H9 (cell line): ENCODE measurements at regions not wholly inside any gene's neighbourhood (a gene's known extent, or its start where the extent isn't known, plus 50 kb on each side); places are given as distances from the start of the nearest gene placed in this dataset.

Source experiments
- DNase-seq: peaks from one replicate; pipeline ENCODE4 v3.0.0-alpha.2; 2017
- H2AFZ ChIP-seq: one replicate; pipeline ENCODE4 v1.6.1; 2013; ENCODE audit warnings: mild to moderate bottlenecking, low read length, control low read depth, moderate library complexity
- H2AK5ac ChIP-seq: 2 replicates; pipeline ENCODE4 v1.6.1; 2013; ENCODE audit warnings: low read length, control low read depth, mixed read lengths; ENCODE audit not compliant: insufficient read length
- H2BK120ac ChIP-seq: one replicate; pipeline ENCODE4 v1.6.1; 2013; ENCODE audit warnings: low read depth, mild to moderate bottlenecking, low read length, control low read depth, inconsistent platforms; ENCODE audit not compliant: poor library complexity, severe bottlenecking
- H2BK12ac ChIP-seq: 2 replicates; pipeline ENCODE4 v1.6.1; 2013; ENCODE audit warnings: low read length, control low read depth, mixed read lengths, low read depth; ENCODE audit not compliant: insufficient read length
- H2BK15ac ChIP-seq: 2 replicates; pipeline ENCODE4 v1.6.1; 2013; ENCODE audit warnings: low read depth, low read length, control low read depth
- H2BK20ac ChIP-seq: one replicate; pipeline ENCODE4 v1.6.1; 2013; ENCODE audit warnings: low read depth, mild to moderate bottlenecking, low read length, control low read depth, inconsistent platforms; ENCODE audit not compliant: poor library complexity, severe bottlenecking
- H2BK5ac ChIP-seq: 2 replicates; pipeline ENCODE4 v1.6.1; 2013; ENCODE audit warnings: low read length, control low read depth, mixed read lengths; ENCODE audit not compliant: insufficient read length
- H3K14ac ChIP-seq: 2 replicates; pipeline ENCODE4 v1.6.1; 2013; ENCODE audit warnings: low read length, control low read depth; ENCODE audit not compliant: insufficient read depth
- H3K18ac ChIP-seq: 2 replicates; pipeline ENCODE4 v1.6.1; 2013; ENCODE audit warnings: low read depth, mild to moderate bottlenecking, mixed read lengths, low read length, control low read depth; ENCODE audit not compliant: insufficient read length
- H3K23ac ChIP-seq: 2 replicates; pipeline ENCODE4 v1.6.1; 2013; ENCODE audit warnings: low read length, control low read depth, mixed read lengths, low read depth; ENCODE audit not compliant: insufficient read length
- H3K23me2 ChIP-seq: 2 replicates; pipeline ENCODE4 v1.6.1; 2013; ENCODE audit warnings: low read depth, mild to moderate bottlenecking, mixed read lengths, low read length, control low read depth; ENCODE audit not compliant: insufficient read length, poor library complexity, severe bottlenecking
- H3K27ac ChIP-seq: 2 replicates; pipeline ENCODE4 v1.5.1; 2013; ENCODE audit warnings: low read length, control low read depth, mixed read lengths, low read depth; ENCODE audit not compliant: insufficient read length
- H3K27me3 ChIP-seq: 2 replicates; pipeline ENCODE4 v1.6.1; 2013; ENCODE audit warnings: low read length, control low read depth, inconsistent platforms; ENCODE audit not compliant: insufficient read depth
- H3K4ac ChIP-seq: 2 replicates; pipeline ENCODE4 v1.6.1; 2013; ENCODE audit warnings: low read depth, mild to moderate bottlenecking, control low read depth, inconsistent platforms, low read length, moderate library complexity
- H3K4me1 ChIP-seq: 2 replicates; pipeline ENCODE4 v1.6.1; 2013; ENCODE audit warnings: low read length, control low read depth, inconsistent platforms; ENCODE audit not compliant: insufficient read depth
- H3K4me2 ChIP-seq: 2 replicates; pipeline ENCODE4 v1.6.1; 2013; ENCODE audit warnings: low read length, control low read depth, mixed read lengths; ENCODE audit not compliant: insufficient read length, insufficient read depth
- H3K56ac ChIP-seq: 2 replicates; pipeline ENCODE4 v1.6.1; 2013; ENCODE audit warnings: low read depth, mild to moderate bottlenecking, mixed read lengths, low read length, control low read depth; ENCODE audit not compliant: insufficient read length
- H3K79me1 ChIP-seq: 2 replicates; pipeline ENCODE4 v1.6.1; 2013; ENCODE audit warnings: low read depth, mild to moderate bottlenecking, moderate library complexity, low read length, control low read depth, inconsistent platforms; ENCODE audit not compliant: insufficient read depth, poor library complexity, severe bottlenecking
- H3K79me2 ChIP-seq: 2 replicates; pipeline ENCODE4 v1.6.1; 2013; ENCODE audit warnings: low read length, control low read depth, inconsistent platforms; ENCODE audit not compliant: insufficient read depth
- H3K9ac ChIP-seq: 2 replicates; pipeline ENCODE4 v1.6.1; 2013; ENCODE audit warnings: low read length, control low read depth, mixed read lengths; ENCODE audit not compliant: insufficient read length; ENCODE audit errors: extremely low read depth
- H3K9me3 ChIP-seq: one replicate; pipeline ENCODE4 v1.6.1; 2013; ENCODE audit warnings: low read depth, low read length, inconsistent platforms; ENCODE audit not compliant: control insufficient read depth
- H3T11ph ChIP-seq: one replicate; pipeline ENCODE4 v1.6.1; 2013; ENCODE audit warnings: mild to moderate bottlenecking, low read length, control low read depth, inconsistent platforms
- H4K20me1 ChIP-seq: one replicate; pipeline ENCODE4 v1.6.1; 2013; ENCODE audit not compliant: control insufficient read depth, insufficient read length, insufficient read depth
- H4K5ac ChIP-seq: 2 replicates; pipeline ENCODE4 v1.6.1; 2013; ENCODE audit warnings: low read depth, mild to moderate bottlenecking, mixed read lengths, low read length, control low read depth; ENCODE audit not compliant: insufficient read length
- H4K8ac ChIP-seq: replicated peaks from 2 replicates; pipeline ENCODE4 v1.6.1; 2013; ENCODE audit warnings: low read length, control low read depth, mixed read lengths, low read depth; ENCODE audit not compliant: insufficient read length
- H4K91ac ChIP-seq: 2 replicates; pipeline ENCODE4 v1.6.1; 2013; ENCODE audit warnings: low read depth, mild to moderate bottlenecking, moderate library complexity, mixed read lengths, low read length, control low read depth; ENCODE audit not compliant: insufficient read length
- H3K27ac Mint-ChIP-seq, 3 experiments: 2 replicates in 2 of 3; 3 replicates in 1 of 3; pipeline ENCODE4 v1.8.0; 2020 to 2021; ENCODE audit warnings: mixed read lengths in 3 of 3, mild to moderate bottlenecking in 1 of 3, moderate library complexity in 1 of 3
- H3K27me3 Mint-ChIP-seq: 2 replicates; pipeline ENCODE4 v1.8.0; 2021; ENCODE audit warnings: low read depth, mild to moderate bottlenecking, moderate library complexity, mixed read lengths
- H3K36me3 Mint-ChIP-seq, 3 experiments: 2 replicates in 2 of 3; 3 replicates in 1 of 3; pipeline ENCODE4 v1.8.0; 2020 to 2021; ENCODE audit warnings: low read depth in 3 of 3, mixed read lengths in 3 of 3; ENCODE audit not compliant: insufficient read depth in 1 of 3
- H3K4me1 Mint-ChIP-seq, 2 experiments: 2 replicates each; pipeline ENCODE4 v1.8.0; 2020; ENCODE audit warnings: mixed read lengths in 2 of 2
- H3K4me3 Mint-ChIP-seq, 2 experiments: 2 replicates in 1 of 2; 3 replicates in 1 of 2; pipeline ENCODE4 v1.8.0; 2020 to 2021; ENCODE audit warnings: mild to moderate bottlenecking in 2 of 2, mixed read lengths in 2 of 2, moderate library complexity in 1 of 2
- H3K9me3 Mint-ChIP-seq, 2 experiments: 2 replicates in 1 of 2; 3 replicates in 1 of 2; pipeline ENCODE4 v1.8.0; 2020; ENCODE audit warnings: mild to moderate bottlenecking in 2 of 2, mixed read lengths in 2 of 2, moderate library complexity in 1 of 2
- WGBS: extraction: QIAGEN DNeasy Blood & Tissue Kit; methylation state at CpG from one replicate; pipeline ENCODE4 v1.1.7; 2013; ENCODE audit warnings: missing lambda C conversion rate, low lambda C conversion rate, mixed read lengths; ENCODE audit not compliant: insufficient read length; ENCODE audit errors: extremely low coverage; 5-methylcytosine and 5-hydroxymethylcytosine counted together
- TF ChIP-seq, protein P1 (sequence below): fragments of 200-600 bp; sonication (generic); conservative IDR thresholded peaks from 3 replicates; pipeline ENCODE4 v1.8.0; 2021; ENCODE audit warnings: antibody characterized with exemption, mild to moderate bottlenecking

DNA sequence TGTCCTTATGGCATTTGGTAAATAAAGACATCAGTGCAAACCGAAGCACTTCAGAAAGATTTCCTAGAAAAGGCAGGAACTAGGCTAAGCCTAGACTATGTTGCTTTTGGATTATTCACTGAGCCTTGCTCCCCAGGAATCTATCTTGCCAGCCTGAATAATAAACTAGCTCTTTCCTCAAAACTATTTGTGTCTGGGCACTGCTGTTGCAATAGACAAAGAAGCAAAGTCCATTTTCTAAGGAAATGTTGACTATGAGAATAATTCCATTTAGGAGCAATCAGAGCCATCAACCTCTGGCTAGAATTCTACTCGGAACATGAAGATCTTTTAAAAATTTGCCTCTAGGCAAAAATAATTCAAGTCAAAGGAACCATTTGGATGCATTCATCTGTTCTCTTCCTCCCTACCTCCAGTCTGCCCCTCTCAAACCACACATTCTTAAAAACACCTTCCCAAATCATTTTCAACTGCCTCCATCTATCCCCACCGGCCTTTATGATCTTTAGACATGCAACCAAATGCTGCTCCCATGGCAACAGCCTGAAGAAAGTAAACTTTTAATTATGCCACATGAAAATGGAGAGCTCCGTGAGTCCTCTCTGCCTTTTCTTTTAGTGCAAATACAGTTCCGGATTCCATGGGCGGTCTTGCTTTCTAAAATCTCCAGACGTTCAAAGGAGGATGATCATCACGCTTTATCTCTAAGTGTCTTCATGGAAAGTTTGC lies 61.5 kb upstream of the FZD10 start:
- Histone ChIP-seq H2BK20ac (no peak overlapping the region), H3K79me1 (no peaks in the 10 kb centered on the region), H2BK15ac (no peak overlapping the region), H3K79me2 (no peaks in the 10 kb centered on the region), H4K5ac (no peak overlapping the region), H3K4me2 (no peak overlapping the region), H3K23ac (no peak overlapping the region), H2BK120ac (no peak overlapping the region), H3K18ac (no peak overlapping the region), H3K9ac (no peak overlapping the region), H3K14ac (no peak overlapping the region), H4K20me1 (no peaks in the 10 kb centered on the region), H3K23me2 (no peaks in the 10 kb centered on the region), H3K4ac (no peak overlapping the region), H2BK5ac (no peak overlapping the region), H3T11ph (no peak overlapping the region), H3K56ac (no peak overlapping the region), H2AFZ (no peak overlapping the region), H4K8ac (no peak overlapping the region), H4K91ac (no peak overlapping the region), H3K9me3 (no peaks in the 10 kb centered on the region), H3K27me3 (no peaks in the 10 kb centered on the region; the same call in 1 of the 2 replicates), H2AK5ac (no peak overlapping the region), H3K4me1 (no peaks in the 10 kb centered on the region; the same call in 1 of the 2 replicates), H2BK12ac (no peak overlapping the region), H3K27ac (no peak overlapping the region)
- TF ChIP-seq, protein P1, sequence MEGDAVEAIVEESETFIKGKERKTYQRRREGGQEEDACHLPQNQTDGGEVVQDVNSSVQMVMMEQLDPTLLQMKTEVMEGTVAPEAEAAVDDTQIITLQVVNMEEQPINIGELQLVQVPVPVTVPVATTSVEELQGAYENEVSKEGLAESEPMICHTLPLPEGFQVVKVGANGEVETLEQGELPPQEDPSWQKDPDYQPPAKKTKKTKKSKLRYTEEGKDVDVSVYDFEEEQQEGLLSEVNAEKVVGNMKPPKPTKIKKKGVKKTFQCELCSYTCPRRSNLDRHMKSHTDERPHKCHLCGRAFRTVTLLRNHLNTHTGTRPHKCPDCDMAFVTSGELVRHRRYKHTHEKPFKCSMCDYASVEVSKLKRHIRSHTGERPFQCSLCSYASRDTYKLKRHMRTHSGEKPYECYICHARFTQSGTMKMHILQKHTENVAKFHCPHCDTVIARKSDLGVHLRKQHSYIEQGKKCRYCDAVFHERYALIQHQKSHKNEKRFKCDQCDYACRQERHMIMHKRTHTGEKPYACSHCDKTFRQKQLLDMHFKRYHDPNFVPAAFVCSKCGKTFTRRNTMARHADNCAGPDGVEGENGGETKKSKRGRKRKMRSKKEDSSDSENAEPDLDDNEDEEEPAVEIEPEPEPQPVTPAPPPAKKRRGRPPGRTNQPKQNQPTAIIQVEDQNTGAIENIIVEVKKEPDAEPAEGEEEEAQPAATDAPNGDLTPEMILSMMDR: no peak
- no peak for DNase-seq
- peaks cover 85% of the 10 kb centered on the region for H3K27me3 Mint-ChIP-seq
- H3K4me1 Mint-ChIP-seq: peaks cover 14 to 15% of the 10 kb centered on the region in 2 experiments
- no peak overlapping the region for H3K27ac Mint-ChIP-seq
- H3K4me3 Mint-ChIP-seq: no peak overlapping the region
- 100% methylated on average over 1 of the region's 8 CpGs for WGBS
- H3K36me3 Mint-ChIP-seq: no peaks in the 10 kb centered on the region
- H3K9me3 Mint-ChIP-seq: no peaks in the 10 kb centered on the region
